HEK293T (cell line): ENCODE measurements at regions not wholly inside any gene's neighbourhood (a gene's known extent, or its start where the extent isn't known, plus 50 kb on each side); places are given as distances from the start of the nearest gene placed in this dataset.

Source experiments
- CTCF ChIA-PET: fragments of 350-600 bp; formaldehyde crosslinking; extraction: SDS; loops from one replicate; lab custom pipeline; 2021; ENCODE audit warnings: antibody characterized with exemption, inconsistent platforms; lab: Yijun Ruan, JAX
- POLR2A ChIA-PET: fragments of 350-600 bp; formaldehyde crosslinking; extraction: SDS; loops from one replicate; lab custom pipeline; 2020; ENCODE audit warnings: antibody characterized with exemption, inconsistent platforms; lab: Yijun Ruan, JAX
- DNase-seq: peaks from one replicate; pipeline ENCODE4 v3.0.0; 2012; ENCODE audit warnings: mixed read lengths; ENCODE audit errors: extremely low spot score
- ARNT ChIP-seq: fragments of 450-650 bp; IDR thresholded peaks from 2 replicates; pipeline ENCODE4 v1.6.1; 2017; ENCODE audit warnings: mild to moderate bottlenecking
- BHLHE40 ChIP-seq: fragments of 450-650 bp; IDR thresholded peaks from 2 replicates; pipeline ENCODE4 v1.6.1; 2016; ENCODE audit warnings: mild to moderate bottlenecking, moderate library complexity, borderline replicate concordance
- CTBP1 ChIP-seq: fragments of 450-650 bp; IDR thresholded peaks from 2 replicates; pipeline ENCODE4 v1.6.1; 2016; ENCODE audit warnings: borderline replicate concordance
- ELF4 ChIP-seq: fragments of 450-650 bp; IDR thresholded peaks from 2 replicates; pipeline ENCODE4 v1.6.1; 2017; ENCODE audit warnings: antibody characterized with exemption
- FOXA1 ChIP-seq: fragments of 450-650 bp; IDR thresholded peaks from 2 replicates; pipeline ENCODE4 v1.6.1; 2016; ENCODE audit warnings: mild to moderate bottlenecking
- FOXK2 ChIP-seq: fragments of 450-650 bp; IDR thresholded peaks from 2 replicates; pipeline ENCODE4 v1.6.1; 2016; ENCODE audit warnings: mild to moderate bottlenecking
- FOXM1 ChIP-seq: fragments of 450-650 bp; IDR thresholded peaks from 2 replicates; pipeline ENCODE4 v1.6.1; 2017; ENCODE audit warnings: mild to moderate bottlenecking, borderline replicate concordance
- HDGF ChIP-seq: fragments of 450-650 bp; IDR thresholded peaks from 2 replicates; pipeline ENCODE4 v1.6.1; 2017; ENCODE audit warnings: antibody characterized with exemption, borderline replicate concordance
- L3MBTL2 ChIP-seq: fragments of 450-650 bp; conservative IDR thresholded peaks from 2 replicates; pipeline ENCODE4 v1.6.1; 2016; ENCODE audit warnings: mild to moderate bottlenecking
- LEF1 ChIP-seq: fragments of 450-650 bp; IDR thresholded peaks from 2 replicates; pipeline ENCODE4 v1.6.1; 2017; ENCODE audit warnings: mild to moderate bottlenecking, borderline replicate concordance
- NFRKB ChIP-seq: fragments of 450-650 bp; IDR thresholded peaks from 2 replicates; pipeline ENCODE4 v1.6.1; 2016; ENCODE audit warnings: mild to moderate bottlenecking, moderate library complexity
- SP1 ChIP-seq: fragments of 450-650 bp; IDR thresholded peaks from 2 replicates; pipeline ENCODE4 v1.6.1; 2017
- SUZ12 ChIP-seq: fragments of 450-650 bp; IDR thresholded peaks from 2 replicates; pipeline ENCODE4 v1.6.1; 2016; ENCODE audit warnings: mild to moderate bottlenecking
- TARDBP ChIP-seq: fragments of 450-650 bp; IDR thresholded peaks from 2 replicates; pipeline ENCODE4 v1.6.1; 2016
- ZNF384 ChIP-seq: fragments of 450-650 bp; IDR thresholded peaks from 2 replicates; pipeline ENCODE4 v1.6.1; 2016
- TF ChIP-seq, protein P1 (sequence below): fragments of 450-650 bp; IDR thresholded peaks from 2 replicates; pipeline ENCODE4 v1.6.1; 2016

DNA sequence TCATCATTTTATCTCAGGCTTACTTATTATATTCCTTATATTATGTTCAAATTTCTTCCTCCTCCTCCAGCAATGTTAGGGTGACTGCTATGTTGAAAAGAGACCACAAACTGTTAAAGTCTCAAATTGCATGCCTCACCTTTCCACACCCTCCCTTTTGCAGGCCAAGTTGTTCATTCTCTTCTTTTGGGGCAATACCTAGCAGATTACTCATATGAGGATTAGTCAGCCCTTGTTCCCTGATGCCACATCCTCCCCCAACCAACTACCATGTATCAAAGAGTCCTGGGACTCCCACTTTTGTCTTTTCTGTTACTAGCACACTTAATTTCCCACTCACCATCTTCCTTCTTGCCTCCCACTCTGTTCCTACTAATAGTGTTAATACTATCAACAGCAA lies 434.7 kb downstream of the BCKDHB start:
- CTCF ChIA-PET, result no interaction called here
- no peak for DNase-seq
- POLR2A ChIA-PET, result no interaction called here
- TF ChIP-seq HDGF, result no peak
- TF ChIP-seq BHLHE40, result no peak
- no peak for TF ChIP-seq SUZ12
- TF ChIP-seq SP1, result no peak
- no peak for TF ChIP-seq ELF4

DNA sequence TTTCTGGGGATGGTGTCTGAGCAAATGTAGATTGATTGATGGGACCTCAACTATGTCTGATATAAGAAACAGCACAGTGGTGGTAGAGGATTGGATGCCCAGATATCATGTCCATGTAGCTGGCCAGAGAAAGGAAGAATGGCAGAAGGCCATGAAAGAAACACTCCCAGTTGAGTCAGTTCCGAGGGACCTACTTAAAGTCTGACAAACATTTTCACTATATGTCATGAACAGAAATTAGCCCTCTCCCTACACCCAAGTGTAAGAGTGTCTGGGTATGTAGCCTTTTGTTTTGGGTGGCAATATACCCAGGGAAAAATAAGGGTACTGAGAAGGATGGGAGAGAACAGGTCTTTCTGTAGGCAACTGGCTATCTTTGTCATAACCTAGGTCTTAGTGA lies 434.2 kb downstream of the BCKDHB start:
- ChIA-PET CTCF (no interaction called here), POLR2A (no interaction called here)
- TF ChIP-seq ELF4 (no peak), FOXM1 (no peak), TARDBP (no peak), FOXA1 (no peak), HDGF (no peak), NFRKB (no peak), L3MBTL2 (no peak), CTBP1 (no peak), ARNT (no peak), SP1 (no peak), ZNF384 (no peak)
- TF ChIP-seq, protein P1, sequence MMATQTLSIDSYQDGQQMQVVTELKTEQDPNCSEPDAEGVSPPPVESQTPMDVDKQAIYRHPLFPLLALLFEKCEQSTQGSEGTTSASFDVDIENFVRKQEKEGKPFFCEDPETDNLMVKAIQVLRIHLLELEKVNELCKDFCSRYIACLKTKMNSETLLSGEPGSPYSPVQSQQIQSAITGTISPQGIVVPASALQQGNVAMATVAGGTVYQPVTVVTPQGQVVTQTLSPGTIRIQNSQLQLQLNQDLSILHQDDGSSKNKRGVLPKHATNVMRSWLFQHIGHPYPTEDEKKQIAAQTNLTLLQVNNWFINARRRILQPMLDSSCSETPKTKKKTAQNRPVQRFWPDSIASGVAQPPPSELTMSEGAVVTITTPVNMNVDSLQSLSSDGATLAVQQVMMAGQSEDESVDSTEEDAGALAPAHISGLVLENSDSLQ, result no peak
- no peak for DNase-seq

DNA sequence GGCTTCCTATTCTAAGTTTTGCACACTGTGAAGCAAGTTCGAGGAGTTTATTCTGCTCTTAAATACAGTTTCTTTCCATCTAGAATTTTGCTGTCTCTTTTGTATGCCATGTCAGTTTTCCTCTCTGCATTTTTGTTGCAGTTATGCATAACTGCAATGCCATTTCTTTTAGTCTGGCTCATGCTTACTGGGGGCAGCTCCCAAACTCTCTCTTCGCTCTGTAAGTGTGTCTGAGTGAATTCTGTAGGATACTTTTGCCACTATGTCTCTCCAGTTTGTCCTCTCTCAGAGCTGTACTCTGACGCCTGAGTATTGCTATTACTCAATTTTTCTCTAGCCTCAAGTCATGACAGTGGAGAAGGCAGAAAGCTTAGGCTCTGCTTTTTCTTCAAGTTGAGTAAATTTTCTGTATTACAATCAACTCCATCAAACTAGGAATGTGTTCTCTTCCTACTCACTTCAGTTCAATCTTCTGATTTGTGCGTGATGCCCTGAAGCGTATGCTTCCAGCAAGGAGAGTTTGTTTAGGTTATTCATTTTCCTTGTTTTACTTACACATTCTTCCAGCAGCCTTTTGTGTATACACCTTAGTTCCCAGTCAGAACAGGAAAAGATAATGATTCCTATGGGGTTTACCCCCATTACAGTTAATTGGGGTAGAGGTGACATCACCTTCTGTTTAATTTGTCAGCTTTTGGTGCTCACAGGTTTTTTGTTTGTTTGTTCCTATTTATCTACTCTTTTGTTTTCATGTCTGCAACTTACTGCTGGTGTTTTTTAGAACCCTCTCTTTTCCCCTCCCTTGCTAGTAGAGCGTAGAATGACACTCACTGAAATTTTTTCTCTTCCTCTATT lies 430.9 kb downstream of the BCKDHB start:
- TF ChIP-seq L3MBTL2 (no peak), ARNT (no peak), LEF1 (no peak), SP1 (no peak), FOXM1 (no peak), SUZ12 (no peak), ELF4 (no peak), BHLHE40 (no peak), TARDBP (no peak), FOXA1 (no peak), HDGF (no peak), ZNF384 (no peak), CTBP1 (no peak), FOXK2 (no peak), NFRKB (no peak)
- TF ChIP-seq, protein P1, result no peak
- no peak for DNase-seq
- CTCF ChIA-PET, result no interaction called here
- POLR2A ChIA-PET, result no interaction called here

DNA sequence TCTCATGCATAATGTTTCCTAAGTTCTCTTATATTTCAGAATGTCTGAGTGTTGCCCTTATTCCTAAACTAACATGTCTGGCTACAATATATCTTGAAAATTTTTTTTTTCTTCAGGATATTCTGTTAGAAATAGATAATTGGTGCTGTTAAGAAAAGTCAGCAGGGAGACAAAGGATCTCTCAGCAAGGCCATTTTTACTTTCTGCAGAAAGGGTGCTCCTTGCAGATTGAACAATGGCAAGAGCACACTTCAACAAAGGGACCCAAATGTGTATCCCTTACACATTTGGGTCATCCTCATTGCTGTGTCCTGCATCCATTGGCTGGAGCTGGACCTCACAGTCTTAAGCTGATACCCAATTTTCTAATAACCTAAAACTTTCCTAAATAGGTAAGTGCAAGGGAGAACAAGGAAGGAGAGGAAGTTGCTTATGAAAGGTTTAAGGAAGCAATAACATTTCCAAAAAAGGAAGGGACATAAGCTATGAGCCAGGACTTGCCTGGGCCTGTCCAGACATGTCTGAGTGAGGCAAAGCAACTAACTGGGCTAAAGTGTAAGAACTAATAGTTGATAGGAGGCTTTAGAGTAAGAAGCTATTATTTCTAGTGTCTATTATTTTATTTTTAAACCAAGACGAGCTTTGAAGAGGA lies 429.6 kb downstream of the BCKDHB start:
- no peak for TF ChIP-seq SUZ12
- TF ChIP-seq, protein P1, result no peak
- TF ChIP-seq TARDBP, result no peak
- TF ChIP-seq FOXM1, result no peak
- no peak for TF ChIP-seq CTBP1
- TF ChIP-seq ARNT, result no peak
- no peak for TF ChIP-seq SP1
- TF ChIP-seq NFRKB, result no peak
- no peak for TF ChIP-seq ZNF384
- no peak for TF ChIP-seq FOXK2
- CTCF ChIA-PET, result no interaction called here
- no peak for DNase-seq
- POLR2A ChIA-PET, result no interaction called here

DNA sequence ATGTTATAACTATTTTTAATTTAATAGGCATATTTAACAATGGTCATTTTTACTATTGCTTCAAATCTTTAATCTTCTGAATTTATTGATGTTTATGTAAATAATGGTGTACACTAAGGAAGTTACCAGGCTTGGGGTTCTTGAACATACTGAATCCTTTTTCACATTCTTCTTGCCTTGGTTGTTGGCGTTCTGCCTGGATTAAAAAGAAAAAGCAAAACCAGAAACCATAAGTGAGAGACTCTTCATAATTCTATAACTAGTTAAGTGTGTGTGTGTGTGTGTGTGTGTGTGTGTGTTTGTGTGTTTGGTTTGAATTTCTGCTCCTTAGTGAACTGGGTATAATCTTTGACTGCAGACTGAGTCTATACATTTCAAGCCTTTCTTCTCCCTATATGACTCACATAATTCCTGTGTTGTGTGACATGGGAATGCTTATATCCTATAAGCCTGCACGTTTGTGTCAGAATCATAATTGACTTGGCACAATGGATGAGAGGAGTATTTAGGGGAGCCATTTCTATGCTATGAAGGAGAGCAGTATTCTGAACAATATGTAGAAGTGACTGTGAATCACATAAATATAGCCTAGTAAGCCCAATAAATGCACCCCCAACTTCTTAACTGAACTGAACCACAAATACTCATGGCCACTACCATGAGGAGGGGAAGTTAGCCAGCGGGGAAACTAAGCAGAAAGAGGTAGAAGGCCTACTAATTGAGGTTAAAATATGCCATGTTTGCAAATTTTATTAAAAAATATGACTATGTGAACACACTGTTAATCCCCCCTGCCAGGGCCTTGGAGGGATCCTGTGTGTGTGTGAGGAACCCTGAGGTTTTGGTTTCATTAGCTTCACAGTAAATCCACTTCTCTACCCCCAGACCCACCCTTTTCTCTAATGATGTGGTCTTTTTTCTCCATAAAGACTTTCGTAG lies 425.5 kb downstream of the BCKDHB start:
- ChIA-PET POLR2A (no interaction called here), CTCF (no interaction called here)
- no peak for DNase-seq
- TF ChIP-seq FOXM1 (no peak), L3MBTL2 (no peak)

DNA sequence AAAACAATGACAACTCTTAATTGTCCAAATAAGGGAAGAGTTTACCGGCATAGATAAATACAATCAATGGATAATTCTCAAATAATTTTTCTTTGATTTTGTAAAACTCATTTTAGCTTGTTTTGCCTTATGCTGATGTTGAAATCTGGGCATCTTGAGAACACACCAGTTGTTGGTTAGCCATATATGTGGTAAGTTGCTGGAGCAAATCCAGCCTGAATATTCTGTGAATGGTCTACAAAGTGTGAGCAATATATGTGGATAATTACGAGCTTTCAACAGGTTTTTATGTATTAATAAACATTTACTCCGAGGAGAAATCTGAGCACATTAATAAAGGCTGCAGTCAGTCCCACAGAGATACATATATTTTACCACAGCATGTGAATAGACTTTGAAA lies 423.6 kb downstream of the BCKDHB start:
- POLR2A ChIA-PET, result no interaction called here
- no peak for DNase-seq
- TF ChIP-seq TARDBP, result no peak
- no peak for TF ChIP-seq LEF1
- TF ChIP-seq HDGF, result no peak
- TF ChIP-seq SUZ12, result no peak
- no peak for TF ChIP-seq CTBP1
- no peak for TF ChIP-seq L3MBTL2
- no peak for TF ChIP-seq FOXM1
- TF ChIP-seq SP1, result no peak
- TF ChIP-seq, protein P1, result no peak
- TF ChIP-seq NFRKB, result no peak
- TF ChIP-seq FOXK2, result no peak
- no peak for TF ChIP-seq FOXA1
- TF ChIP-seq ZNF384, result no peak
- TF ChIP-seq ELF4, result no peak
- no peak for TF ChIP-seq BHLHE40
- no peak for TF ChIP-seq ARNT
- CTCF ChIA-PET, result no interaction called here
